HepG2 (cell line): ENCODE measurements at regions not wholly inside any gene's neighbourhood (a gene's known extent, or its start where the extent isn't known, plus 50 kb on each side); places are given as distances from the start of the nearest gene placed in this dataset.

ENCODE experiments used
- MAX ChIP-seq: IDR thresholded peaks from 2 replicates; pipeline ENCODE4 v1.6.1; 2012; ENCODE audit warnings: inconsistent platforms
- RAD21 ChIP-seq: fragments of 450-650 bp; formaldehyde crosslinking; IDR thresholded peaks from 2 replicates; pipeline ENCODE4 v1.5.0; 2020; ENCODE audit warnings: mild to moderate bottlenecking

DNA sequence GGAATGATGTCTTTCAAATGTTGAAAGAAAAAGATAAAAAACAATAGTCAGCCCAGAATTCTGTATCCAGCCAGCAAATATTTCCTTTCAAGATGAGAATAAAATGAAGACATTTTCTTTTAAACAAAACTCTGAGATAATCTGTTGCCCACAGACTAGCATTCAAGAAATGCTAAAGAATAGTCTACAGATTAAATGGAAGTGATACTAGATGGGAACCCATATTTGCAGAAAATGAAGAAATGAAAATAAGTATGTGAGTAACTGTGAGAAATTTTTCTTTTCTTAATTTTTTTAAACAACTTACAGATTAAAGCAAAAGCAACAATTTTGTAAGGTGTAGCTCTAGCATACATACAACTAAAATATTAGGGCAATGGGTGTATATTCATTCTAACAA lies 469.8 kb downstream of the IGSF11 start:
- TF ChIP-seq RAD21 (CRISPR knock-in tag) (no peak), MAX (no peak)
